ENCODE measurements at regions not wholly inside any gene's neighbourhood (a gene's known extent, or its start where the extent isn't known, plus 50 kb on each side); places are given as distances from the start of the nearest gene placed in this dataset.

DNA sequence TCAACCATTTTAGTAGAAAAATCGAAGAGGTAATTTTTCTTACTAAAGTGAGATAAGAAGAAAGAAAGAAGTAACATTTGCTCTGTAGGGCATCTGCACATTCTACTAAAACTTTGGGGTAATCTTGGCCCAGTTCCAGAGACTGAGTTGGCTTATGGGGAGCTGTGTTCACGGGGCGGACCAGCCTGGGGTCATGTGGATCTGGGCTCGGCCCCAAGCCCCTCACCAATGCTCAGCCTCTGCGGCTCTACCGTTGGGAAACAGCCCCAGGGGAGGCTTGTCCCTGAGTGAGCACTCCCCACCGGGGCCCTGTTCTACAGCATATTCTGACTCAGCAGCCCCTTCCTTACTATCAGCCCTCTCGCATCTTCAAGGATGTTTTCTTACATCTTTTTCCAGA lies 132.3 kb downstream of the RTP5 start:
- TF ChIP-seq, protein P1, sequence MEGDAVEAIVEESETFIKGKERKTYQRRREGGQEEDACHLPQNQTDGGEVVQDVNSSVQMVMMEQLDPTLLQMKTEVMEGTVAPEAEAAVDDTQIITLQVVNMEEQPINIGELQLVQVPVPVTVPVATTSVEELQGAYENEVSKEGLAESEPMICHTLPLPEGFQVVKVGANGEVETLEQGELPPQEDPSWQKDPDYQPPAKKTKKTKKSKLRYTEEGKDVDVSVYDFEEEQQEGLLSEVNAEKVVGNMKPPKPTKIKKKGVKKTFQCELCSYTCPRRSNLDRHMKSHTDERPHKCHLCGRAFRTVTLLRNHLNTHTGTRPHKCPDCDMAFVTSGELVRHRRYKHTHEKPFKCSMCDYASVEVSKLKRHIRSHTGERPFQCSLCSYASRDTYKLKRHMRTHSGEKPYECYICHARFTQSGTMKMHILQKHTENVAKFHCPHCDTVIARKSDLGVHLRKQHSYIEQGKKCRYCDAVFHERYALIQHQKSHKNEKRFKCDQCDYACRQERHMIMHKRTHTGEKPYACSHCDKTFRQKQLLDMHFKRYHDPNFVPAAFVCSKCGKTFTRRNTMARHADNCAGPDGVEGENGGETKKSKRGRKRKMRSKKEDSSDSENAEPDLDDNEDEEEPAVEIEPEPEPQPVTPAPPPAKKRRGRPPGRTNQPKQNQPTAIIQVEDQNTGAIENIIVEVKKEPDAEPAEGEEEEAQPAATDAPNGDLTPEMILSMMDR (conservative IDR thresholded peaks at IDR 0.05): no peak
- no peak for TF ChIP-seq ZFX (IDR thresholded peaks at IDR 0.05)
